ENCODE measurements at regions not wholly inside any gene's neighbourhood (a gene's known extent, or its start where the extent isn't known, plus 50 kb on each side); places are given as distances from the start of the nearest gene placed in this dataset.

DNA sequence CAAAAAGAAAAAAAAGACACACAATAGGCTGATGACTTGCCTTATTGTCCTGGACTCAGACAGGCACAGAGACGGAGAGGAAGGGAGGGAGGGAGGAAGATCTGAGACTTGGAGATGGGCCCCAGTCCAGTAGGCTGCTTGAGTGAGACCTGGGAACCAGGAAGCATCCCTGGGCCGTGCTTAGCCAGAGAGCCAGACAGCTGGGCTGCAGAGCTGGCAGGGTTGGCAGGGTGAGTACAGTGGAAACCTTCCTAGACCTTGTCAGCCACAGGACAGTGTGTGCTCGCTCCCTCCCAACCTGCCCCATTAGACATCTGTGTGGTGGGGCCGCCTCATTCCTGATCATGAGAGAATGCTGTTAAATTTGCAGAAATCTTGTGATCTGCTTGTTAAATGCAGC, 107.9 kb upstream of the ALDH1A3 start (continued):
- TF ChIP-seq, protein P1, sequence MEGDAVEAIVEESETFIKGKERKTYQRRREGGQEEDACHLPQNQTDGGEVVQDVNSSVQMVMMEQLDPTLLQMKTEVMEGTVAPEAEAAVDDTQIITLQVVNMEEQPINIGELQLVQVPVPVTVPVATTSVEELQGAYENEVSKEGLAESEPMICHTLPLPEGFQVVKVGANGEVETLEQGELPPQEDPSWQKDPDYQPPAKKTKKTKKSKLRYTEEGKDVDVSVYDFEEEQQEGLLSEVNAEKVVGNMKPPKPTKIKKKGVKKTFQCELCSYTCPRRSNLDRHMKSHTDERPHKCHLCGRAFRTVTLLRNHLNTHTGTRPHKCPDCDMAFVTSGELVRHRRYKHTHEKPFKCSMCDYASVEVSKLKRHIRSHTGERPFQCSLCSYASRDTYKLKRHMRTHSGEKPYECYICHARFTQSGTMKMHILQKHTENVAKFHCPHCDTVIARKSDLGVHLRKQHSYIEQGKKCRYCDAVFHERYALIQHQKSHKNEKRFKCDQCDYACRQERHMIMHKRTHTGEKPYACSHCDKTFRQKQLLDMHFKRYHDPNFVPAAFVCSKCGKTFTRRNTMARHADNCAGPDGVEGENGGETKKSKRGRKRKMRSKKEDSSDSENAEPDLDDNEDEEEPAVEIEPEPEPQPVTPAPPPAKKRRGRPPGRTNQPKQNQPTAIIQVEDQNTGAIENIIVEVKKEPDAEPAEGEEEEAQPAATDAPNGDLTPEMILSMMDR (IDR thresholded peaks at IDR 0.05; ENCODE audit: control extremely low read depth in 1 of 3, insufficient read depth in 1 of 3, low read depth in 1 of 3, low read length in 3 of 3), result no peak
- TF ChIP-seq CHD1 (IDR thresholded peaks at IDR 0.05; ENCODE audit: low read depth, low read length) (no peak), SP4 (IDR thresholded peaks at IDR 0.05; ENCODE audit: low read length) (no peak), YY1 (IDR thresholded peaks at IDR 0.05; ENCODE audit: low read depth, low read length) (no peak), EP300 (IDR thresholded peaks at IDR 0.05; ENCODE audit: borderline replicate concordance in 1 of 2, low read depth in 2 of 2, low read length in 2 of 2) (no peak)

Measured in H1 (cell line).